Muscle layer of duodenum (tissue), 2 donors: ENCODE measurements at regions not wholly inside any gene's neighbourhood (a gene's known extent, or its start where the extent isn't known, plus 50 kb on each side); places are given as distances from the start of the nearest gene placed in this dataset.

Experiments
- H3K27ac ChIP-seq: one replicate; pipeline ENCODE4 v1.7.0; 2013; ENCODE audit warnings: mild to moderate bottlenecking, low read length
- H3K27me3 ChIP-seq: one replicate; pipeline ENCODE4 v1.7.0; 2013; ENCODE audit warnings: low read depth, mild to moderate bottlenecking, control low read depth, low read length
- H3K36me3 ChIP-seq, 2 donors: one replicate each; pipeline ENCODE4 v1.7.0; 2013; ENCODE audit warnings: low read length in 2 of 2, control low read depth in 1 of 2, mild to moderate bottlenecking in 1 of 2; ENCODE audit not compliant: insufficient read depth in 2 of 2, control insufficient read depth in 1 of 2
- H3K4me1 ChIP-seq, 2 donors: one replicate each; pipeline ENCODE4 v1.7.0; 2013; ENCODE audit warnings: low read length in 2 of 2, mild to moderate bottlenecking in 2 of 2, control low read depth in 1 of 2, moderate library complexity in 1 of 2; ENCODE audit not compliant: insufficient read depth in 2 of 2, control insufficient read depth in 1 of 2
- H3K4me3 ChIP-seq, 2 donors: one replicate each; pipeline ENCODE4 v1.7.0; 2013; ENCODE audit warnings: low read length in 2 of 2, low read depth in 1 of 2, mild to moderate bottlenecking in 1 of 2
- H3K9me3 ChIP-seq, 2 donors: one replicate each; pipeline ENCODE4 v1.7.0; 2013; ENCODE audit warnings: low read length in 2 of 2, control low read depth in 1 of 2, mild to moderate bottlenecking in 1 of 2; ENCODE audit not compliant: control insufficient read depth in 1 of 2
- donor health status: healthy.

GRCh38 chr7:46146454-46147255, 225.6 kb upstream of the IGFBP3 start:
- H3K27ac ChIP-seq, result no peak overlapping the region
- no peak overlapping the region for H3K4me3 ChIP-seq
- H3K9me3 ChIP-seq, result no peaks in the 10 kb centered on the region
- H3K36me3 ChIP-seq, result no peaks in the 10 kb centered on the region
- H3K27me3 ChIP-seq, result no peaks in the 10 kb centered on the region
- H3K4me1 ChIP-seq, result no peaks in the 10 kb centered on the region

- H3K9me3 ChIP-seq, result no peaks in the 10 kb centered on the region
Observed at GRCh38 chr7:46145412-46145811, 224.3 kb upstream of the IGFBP3 start.

DNA sequence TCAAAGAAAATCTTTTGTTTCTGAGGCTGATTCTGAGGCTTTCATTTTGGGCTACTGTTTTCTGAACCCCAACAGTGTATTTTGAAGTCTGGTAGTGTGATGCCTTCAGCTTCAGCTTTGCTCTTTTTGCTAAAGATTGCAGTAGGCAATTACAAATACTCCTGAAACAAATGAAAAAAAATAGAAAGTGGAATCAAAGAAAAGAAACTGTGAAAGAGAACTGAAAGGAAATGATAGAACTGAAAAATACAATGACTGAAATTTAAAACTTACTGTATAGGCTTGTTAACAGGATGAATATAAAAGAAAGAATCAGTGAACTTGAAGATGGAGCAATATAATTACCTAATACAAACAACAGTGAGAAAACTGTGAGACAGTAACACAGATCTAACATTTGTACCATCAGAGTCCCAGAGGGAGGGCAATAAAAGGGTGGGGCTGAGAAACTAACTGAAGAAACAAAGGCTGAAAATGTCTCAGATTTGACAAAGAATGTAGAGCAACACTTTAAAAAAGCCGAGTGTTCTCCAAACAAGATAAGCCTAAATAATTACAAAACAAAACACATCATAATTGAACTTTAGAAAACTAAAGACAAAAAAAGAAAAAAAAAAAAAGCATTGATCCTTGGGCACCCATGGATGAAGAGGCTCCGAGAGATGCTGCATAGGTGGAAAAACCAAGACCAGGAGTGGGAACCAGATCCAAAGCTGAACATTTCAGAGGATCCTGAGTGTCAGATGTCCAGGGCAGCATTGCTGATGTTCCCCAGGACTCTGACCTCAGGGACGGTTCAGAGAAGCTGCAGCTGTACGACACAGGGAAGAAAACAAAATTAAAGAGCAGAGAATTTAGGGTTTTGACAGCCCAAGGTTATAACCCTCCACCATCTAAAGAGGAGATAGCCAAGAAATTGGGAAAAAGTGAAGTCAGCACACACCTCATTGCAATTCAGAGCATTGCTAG, 223.2 kb upstream of the IGFBP3 start:
- Histone ChIP-seq H3K27me3 (no peaks in the 10 kb centered on the region), H3K27ac (no peak overlapping the region), H3K36me3 (no peaks in the 10 kb centered on the region), H3K4me1 (no peaks in the 10 kb centered on the region), H3K9me3 (no peaks in the 10 kb centered on the region), H3K4me3 (no peak overlapping the region)

More at GRCh38 chr7:46145412-46145811, 224.3 kb upstream of the IGFBP3 start:
- no peaks in the 10 kb centered on the region for H3K36me3 ChIP-seq
- H3K4me3 ChIP-seq, result no peak overlapping the region
- H3K27me3 ChIP-seq, result no peaks in the 10 kb centered on the region
- H3K27ac ChIP-seq, result no peak overlapping the region
- H3K4me1 ChIP-seq, result no peaks in the 10 kb centered on the region

DNA sequence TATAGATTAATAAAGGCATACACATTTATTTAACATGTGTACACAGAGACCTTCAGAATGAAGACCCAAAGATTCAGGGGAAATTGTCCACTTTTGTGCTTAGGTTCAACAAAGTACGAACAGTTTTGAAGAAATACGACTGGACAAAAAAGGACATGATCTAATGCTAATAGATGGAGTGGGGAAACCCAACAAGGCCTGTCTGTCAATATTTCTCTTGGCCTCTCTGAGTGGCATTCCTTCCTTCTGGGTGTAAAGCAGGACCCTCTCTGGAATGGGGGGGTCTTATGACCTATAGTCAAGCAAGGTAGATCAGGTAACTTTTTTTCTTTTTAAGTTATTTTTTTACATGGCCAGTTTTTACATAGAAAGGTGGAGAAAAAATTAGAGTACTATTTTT, 222.3 kb upstream of the IGFBP3 start:
- Histone ChIP-seq H3K4me1 (no peaks in the 10 kb centered on the region), H3K4me3 (no peak overlapping the region), H3K9me3 (no peaks in the 10 kb centered on the region), H3K27me3 (no peaks in the 10 kb centered on the region), H3K36me3 (no peaks in the 10 kb centered on the region), H3K27ac (no peak overlapping the region)

DNA sequence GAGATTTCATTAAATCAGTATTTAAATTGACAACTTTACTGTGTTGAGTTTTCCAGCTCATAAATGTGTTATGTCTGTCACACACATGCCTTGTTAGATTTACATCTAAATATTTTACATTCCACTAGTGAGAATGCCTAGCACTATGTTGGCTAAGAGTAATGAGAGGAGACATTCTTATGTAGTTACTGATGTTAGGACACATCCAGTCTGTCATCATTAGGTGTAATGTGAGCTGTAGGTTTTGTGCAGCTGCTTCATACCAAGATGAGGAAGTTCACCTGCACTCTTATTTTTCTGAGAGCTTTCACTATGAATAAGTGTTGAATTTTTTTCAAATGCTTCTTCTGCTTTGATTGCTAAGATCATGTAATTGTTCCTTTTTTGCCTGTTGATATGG, 218.0 kb upstream of the IGFBP3 start:
- H3K9me3 ChIP-seq, result no peaks in the 10 kb centered on the region
- H3K4me1 ChIP-seq, result no peaks in the 10 kb centered on the region
- H3K4me3 ChIP-seq, result no peak overlapping the region
- no peak overlapping the region for H3K27ac ChIP-seq
- no peaks in the 10 kb centered on the region for H3K36me3 ChIP-seq
- H3K27me3 ChIP-seq, result no peaks in the 10 kb centered on the region

DNA sequence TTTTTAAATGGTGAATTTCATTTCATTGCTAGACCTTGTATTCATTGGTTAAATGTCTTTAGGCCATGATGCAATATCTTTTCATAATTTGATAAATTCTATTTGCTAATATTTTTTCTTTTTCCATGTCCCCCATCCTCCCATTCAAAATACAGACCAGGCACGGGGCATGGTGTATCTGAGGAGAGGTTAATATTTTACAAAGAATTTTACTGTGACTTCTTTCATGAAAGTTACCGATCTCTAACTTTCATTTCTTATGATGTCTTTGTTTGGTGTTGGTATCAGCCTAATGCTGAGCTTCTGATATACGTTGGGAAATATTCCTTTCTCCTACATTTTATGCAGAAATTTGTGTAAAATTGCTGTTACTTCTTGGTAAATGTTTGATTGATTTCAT, 216.7 kb upstream of the IGFBP3 start:
- Histone ChIP-seq H3K36me3 (no peaks in the 10 kb centered on the region), H3K4me3 (no peak overlapping the region), H3K4me1 (no peaks in the 10 kb centered on the region), H3K27me3 (no peaks in the 10 kb centered on the region), H3K9me3 (no peaks in the 10 kb centered on the region), H3K27ac (no peak overlapping the region)

DNA sequence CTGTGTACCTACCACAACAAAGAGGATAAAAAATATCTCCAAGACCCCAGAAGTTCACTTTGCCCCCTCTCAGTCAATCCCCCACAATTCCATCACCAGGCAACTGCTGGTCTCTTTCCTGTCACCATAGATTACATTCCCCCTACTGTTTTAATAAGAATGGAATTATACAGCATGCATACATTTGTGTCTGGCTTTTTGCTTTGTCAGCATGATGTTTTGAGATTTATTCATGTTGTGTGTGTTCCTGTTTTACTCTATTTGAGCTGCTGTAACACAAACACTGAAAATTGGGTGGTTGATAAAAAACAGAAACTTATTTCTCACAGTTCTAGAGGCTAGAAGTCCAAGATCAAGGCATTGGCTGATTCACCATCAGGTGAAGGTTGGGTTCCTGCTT, 214.5 kb upstream of the IGFBP3 start:
- Histone ChIP-seq H3K9me3 (no peaks in the 10 kb centered on the region), H3K4me1 (no peaks in the 10 kb centered on the region), H3K36me3 (no peaks in the 10 kb centered on the region), H3K4me3 (no peak overlapping the region), H3K27me3 (no peaks in the 10 kb centered on the region), H3K27ac (no peak overlapping the region)

DNA sequence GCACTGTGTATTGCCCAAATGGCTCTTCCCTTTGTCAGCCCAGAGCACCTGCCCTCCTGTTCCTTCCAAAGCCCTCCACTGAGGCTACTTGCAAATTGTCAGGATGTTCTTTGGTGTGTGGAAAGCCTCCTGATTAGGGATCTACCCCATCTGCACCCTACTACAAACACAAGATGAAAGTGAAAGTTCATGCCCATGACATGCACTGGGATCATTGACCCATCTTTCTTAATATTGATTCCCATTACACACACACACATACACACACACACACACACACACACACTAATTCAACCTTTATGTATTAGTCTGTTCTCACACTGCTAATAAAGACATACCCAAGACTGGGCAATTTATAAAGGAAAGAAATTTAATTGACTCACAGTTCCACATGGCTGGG, 213.7 kb upstream of the IGFBP3 start:
- no peaks in the 10 kb centered on the region for H3K9me3 ChIP-seq
- no peak overlapping the region for H3K27ac ChIP-seq
- H3K4me1 ChIP-seq, result no peaks in the 10 kb centered on the region
- H3K4me3 ChIP-seq, result no peak overlapping the region
- no peaks in the 10 kb centered on the region for H3K27me3 ChIP-seq
- H3K36me3 ChIP-seq, result no peaks in the 10 kb centered on the region

- Histone ChIP-seq H3K9me3 (no peaks in the 10 kb centered on the region), H3K27ac (no peak overlapping the region), H3K4me1 (no peaks in the 10 kb centered on the region), H3K36me3 (no peaks in the 10 kb centered on the region), H3K27me3 (no peaks in the 10 kb centered on the region), H3K4me3 (no peak overlapping the region)
Observed at GRCh38 chr7:46134385-46134784, 213.3 kb upstream of the IGFBP3 start.

- Histone ChIP-seq H3K27ac (no peak overlapping the region), H3K36me3 (no peaks in the 10 kb centered on the region), H3K4me3 (no peak overlapping the region), H3K27me3 (no peaks in the 10 kb centered on the region), H3K4me1 (no peaks in the 10 kb centered on the region), H3K9me3 (no peaks in the 10 kb centered on the region)
Observed at GRCh38 chr7:46133751-46134150, 212.7 kb upstream of the IGFBP3 start.

DNA sequence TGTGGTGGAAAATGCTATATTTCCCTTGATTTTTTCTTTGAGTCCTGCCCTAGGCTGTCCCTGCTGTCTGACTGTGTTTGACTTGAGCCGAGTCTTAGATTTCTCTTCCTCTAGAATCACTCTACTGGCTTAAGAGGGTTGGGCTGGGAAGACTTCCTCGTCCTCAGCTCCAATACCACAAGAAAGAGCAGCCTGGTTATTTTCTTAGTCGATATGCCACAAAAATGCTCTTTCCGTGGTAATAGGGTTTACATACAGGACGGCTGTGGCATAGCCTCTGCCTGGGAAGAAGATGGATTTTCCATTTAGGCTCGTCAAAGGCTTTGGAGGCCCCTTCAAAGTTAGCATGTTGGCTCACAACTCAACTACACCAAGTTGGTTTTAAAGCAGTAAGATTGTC, 212.0 kb upstream of the IGFBP3 start:
- Histone ChIP-seq H3K4me3 (no peak overlapping the region), H3K9me3 (no peaks in the 10 kb centered on the region), H3K36me3 (no peaks in the 10 kb centered on the region), H3K27ac (no peak overlapping the region), H3K27me3 (no peaks in the 10 kb centered on the region), H3K4me1 (no peaks in the 10 kb centered on the region)
